Thyroid gland (tissue), 4 donors: ENCODE measurements at regions not wholly inside any gene's neighbourhood (a gene's known extent, or its start where the extent isn't known, plus 50 kb on each side); places are given as distances from the start of the nearest gene placed in this dataset.
A peak's percentile ranks its signal among the peaks of the same experiment; 100 is the strongest.

Source experiments
- DNase-seq, 2 donors: peaks; one replicate each; pipeline ENCODE4 v3.0.0-alpha.2; 2019
- H3K27ac ChIP-seq, 3 donors: fragments of 200-600 bp; sonication (generic); 1 replicate in 2 of 3; 2 replicates in 1 of 3; pipeline ENCODE4 v1.5.1; 2016 to 2019; ENCODE audit warnings: mild to moderate bottlenecking in 1 of 3, moderate library complexity in 1 of 3
- H3K27me3 ChIP-seq: fragments of 200-600 bp; sonication (generic); one replicate; pipeline ENCODE4 v1.5.1; 2019
- H3K36me3 ChIP-seq, 2 donors: fragments of 200-600 bp; sonication (generic); one replicate each; pipeline ENCODE4 v1.5.1; 2016 to 2019
- H3K4me1 ChIP-seq, 2 donors: fragments of 200-600 bp; sonication (generic); one replicate each; pipeline ENCODE4 v1.5.1; 2017 to 2019
- H3K4me3 ChIP-seq, 3 donors: fragments of 200-600 bp; sonication (generic); replicated peaks in 1 of 3; 1 replicate in 2 of 3; 2 replicates in 1 of 3; pipeline ENCODE4 v1.5.1; 2016; ENCODE audit warnings: mild to moderate bottlenecking in 1 of 3
- H3K9me3 ChIP-seq: fragments of 200-600 bp; sonication (generic); one replicate; pipeline ENCODE4 v1.5.1; 2017
- CTCF ChIP-seq, 6 experiments: fragments of 200-600 bp in 3 of 6; fragments of 450-650 bp in 3 of 6; sonication (generic) in 3 of 6; IDR thresholded peaks; one replicate each; pipeline ENCODE4 v1.5.1; 2016 to 2019; ENCODE audit warnings: antibody characterized with exemption in 6 of 6, mild to moderate bottlenecking in 2 of 6, inconsistent platforms in 1 of 6, moderate library complexity in 1 of 6
- POLR2A ChIP-seq, 2 donors: fragments of 450-650 bp; IDR thresholded peaks; one replicate each; pipeline ENCODE4 v1.6.1; 2017; ENCODE audit warnings: antibody characterized with exemption in 2 of 2, mild to moderate bottlenecking in 2 of 2, moderate library complexity in 1 of 2
- WGBS, 2 donors: methylation state at CpG; one replicate each; pipeline ENCODE4 v1.1.5; 2017; 5-methylcytosine and 5-hydroxymethylcytosine counted together
- intact Hi-C: fragments of 100-400 bp; cut with DNase I; formaldehyde crosslinking; loops from one replicate; pipeline ENCODE4 v1.15.1; 2023

- intact Hi-C loops, result no loop called here
- no peaks in the 10 kb centered on the region for H3K4me1 ChIP-seq
- H3K36me3 ChIP-seq, result no peaks in the 10 kb centered on the region
- DNase-seq, result no peak
- WGBS, 2 donors, result 75 to 97% methylated on average over 1 of the region's 1 CpG
- no peak overlapping the region for H3K4me3 ChIP-seq
- TF ChIP-seq POLR2A (IDR thresholded peaks at IDR 0.05) (no peak), CTCF (IDR thresholded peaks at IDR 0.05) (no peak)
- H3K27ac ChIP-seq, result no peak overlapping the region
- H3K9me3 ChIP-seq, result no peaks in the 10 kb centered on the region
- no peaks in the 10 kb centered on the region for H3K27me3 ChIP-seq
Measured at GRCh38 chr2:157180359-157180758, 77.1 kb upstream of the GALNT5 start.

GRCh38 chr2:157181234-157181633 is 76.3 kb upstream of the GALNT5 start:
- Histone ChIP-seq H3K9me3 (no peaks in the 10 kb centered on the region), H3K36me3 (no peaks in the 10 kb centered on the region), H3K4me1 (no peaks in the 10 kb centered on the region), H3K4me3 (no peak overlapping the region), H3K27me3 (no peaks in the 10 kb centered on the region), H3K27ac (no peak overlapping the region)
- intact Hi-C loops, result no loop called here
- DNase-seq, result no peak
- TF ChIP-seq CTCF (IDR thresholded peaks at IDR 0.05) (no peak), POLR2A (IDR thresholded peaks at IDR 0.05) (no peak)
- 82 to 83% methylated on average over 2 of the region's 2 CpGs for WGBS, 2 donors

- H3K36me3 ChIP-seq, result no peaks in the 10 kb centered on the region
- H3K4me1 ChIP-seq, result no peaks in the 10 kb centered on the region
- H3K27me3 ChIP-seq, result no peaks in the 10 kb centered on the region
- 86 to 87% methylated on average over 6 of the region's 6 CpGs for WGBS, 2 donors
- TF ChIP-seq CTCF (IDR thresholded peaks at IDR 0.05) (no peak), POLR2A (IDR thresholded peaks at IDR 0.05) (no peak)
- no peaks in the 10 kb centered on the region for H3K9me3 ChIP-seq
- intact Hi-C loops, result no loop called here
- no peak for DNase-seq
- H3K4me3 ChIP-seq, result no peak overlapping the region
- peak overlapping the region in 1 of 3 donors; percentile 29 for H3K27ac ChIP-seq
Measured at GRCh38 chr2:157182204-157182709, 75.2 kb upstream of the GALNT5 start.

DNA sequence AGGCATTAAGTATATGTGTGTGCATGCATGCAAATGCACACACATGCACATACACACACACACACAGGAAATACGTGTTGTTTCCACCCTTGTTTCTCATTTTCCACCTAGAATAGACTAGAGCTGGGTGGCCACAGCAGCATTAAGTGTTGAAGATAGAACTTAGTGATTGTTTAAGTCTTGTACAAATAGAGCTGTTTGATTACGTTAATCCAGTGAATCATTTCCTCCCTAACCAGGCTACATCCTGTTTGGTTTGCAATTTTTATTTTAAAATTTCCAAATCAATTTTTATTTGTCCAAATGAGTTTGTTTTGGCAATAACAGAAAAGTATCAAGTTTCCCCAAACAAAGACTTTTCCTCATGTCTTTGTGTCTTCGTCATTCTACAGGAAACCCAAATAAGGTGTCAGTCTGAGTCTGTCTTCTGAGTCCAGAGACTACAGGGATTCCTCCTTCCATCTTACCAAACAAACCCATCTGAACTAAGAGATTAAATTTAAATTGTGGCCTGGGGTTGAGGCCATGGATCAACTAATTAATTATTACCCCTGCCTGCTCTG is 74.6 kb upstream of the GALNT5 start:
- 65 to 67% methylated on average over 3 of the region's 3 CpGs for WGBS, 2 donors
- H3K4me3 ChIP-seq, result no peak overlapping the region
- TF ChIP-seq POLR2A (IDR thresholded peaks at IDR 0.05) (no peak), CTCF (IDR thresholded peaks at IDR 0.05) (no peak)
- peak overlapping the region in 1 of 3 donors; percentile 29 for H3K27ac ChIP-seq
- no peaks in the 10 kb centered on the region for H3K4me1 ChIP-seq
- H3K27me3 ChIP-seq, result no peaks in the 10 kb centered on the region
- no peak for DNase-seq
- H3K36me3 ChIP-seq, result no peaks in the 10 kb centered on the region
- H3K9me3 ChIP-seq, result no peaks in the 10 kb centered on the region
- intact Hi-C loops, result no loop called here

DNA sequence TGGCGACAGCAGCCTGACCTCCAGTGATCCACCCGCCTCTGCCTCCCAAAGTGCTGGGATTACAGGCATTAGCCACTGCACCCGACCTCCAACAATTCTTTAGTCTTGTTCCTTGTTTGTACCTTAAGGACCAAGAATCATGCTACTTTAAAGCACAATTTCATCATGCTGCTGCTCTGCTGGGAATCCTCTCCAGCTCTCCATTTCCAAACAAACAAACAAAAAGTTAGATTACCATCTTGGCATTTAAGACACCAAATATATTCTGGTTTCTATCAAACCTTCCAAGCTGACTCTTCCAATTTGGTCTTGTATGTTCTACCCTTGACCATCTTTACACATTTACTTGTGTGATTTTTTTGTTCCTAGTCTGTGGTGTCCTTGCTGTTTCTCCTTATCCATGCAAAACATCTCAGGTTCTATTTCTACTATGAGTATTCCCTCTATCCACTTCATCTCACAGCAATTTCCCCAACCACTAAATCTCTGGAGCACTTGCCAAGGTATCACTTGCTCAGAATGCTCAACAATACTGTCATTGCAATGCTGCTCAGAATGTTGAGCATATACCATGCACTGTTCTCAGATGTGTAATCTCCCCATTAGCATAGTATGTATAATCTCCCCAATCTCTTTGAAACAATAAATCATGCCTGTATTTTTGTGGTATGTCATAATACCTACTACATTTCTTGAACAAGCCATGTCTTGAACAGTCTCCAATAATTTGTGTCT is 73.2 kb upstream of the GALNT5 start:
- WGBS, 2 donors, result 91 to 92% methylated on average over 3 of the region's 3 CpGs
- intact Hi-C loops, result no loop called here
- H3K36me3 ChIP-seq, result no peaks in the 10 kb centered on the region
- no peaks in the 10 kb centered on the region for H3K27me3 ChIP-seq
- H3K4me3 ChIP-seq, result no peak overlapping the region
- H3K27ac ChIP-seq, result no peak overlapping the region
- H3K4me1 ChIP-seq, result no peaks in the 10 kb centered on the region
- no peak for TF ChIP-seq POLR2A (IDR thresholded peaks at IDR 0.05)
- no peak for TF ChIP-seq CTCF (IDR thresholded peaks at IDR 0.05)
- no peaks in the 10 kb centered on the region for H3K9me3 ChIP-seq
- DNase-seq, result no peak
